PFSK-1 (cell line): ENCODE measurements at regions not wholly inside any gene's neighbourhood (a gene's known extent, or its start where the extent isn't known, plus 50 kb on each side); places are given as distances from the start of the nearest gene placed in this dataset.

Experiments
- FOXP2 ChIP-seq: optimal IDR thresholded peaks from 2 replicates; pipeline ENCODE3; 2011; ENCODE audit warnings: borderline replicate concordance, control low read depth, inconsistent platforms; ENCODE audit not compliant: insufficient read depth; ENCODE audit errors: extremely low read length, extremely low read depth
- POLR2AphosphoS5 ChIP-seq: IDR thresholded peaks from 2 replicates; pipeline ENCODE4 v1.6.1; 2012; ENCODE audit warnings: low read depth, mild to moderate bottlenecking, control low read depth, low read length, moderate library complexity
- REST ChIP-seq, 2 experiments: IDR thresholded peaks; 2 replicates each; pipeline versions ENCODE4 v1.6.1 to v1.8.0; 2011 to 2012; ENCODE audit warnings: low read depth in 2 of 2, low read length in 2 of 2, control low read depth in 1 of 2, inconsistent platforms in 1 of 2, mild to moderate bottlenecking in 1 of 2, moderate library complexity in 1 of 2; ENCODE audit not compliant: insufficient read depth in 1 of 2
- SIN3A ChIP-seq: IDR thresholded peaks from 2 replicates; pipeline ENCODE4 v1.6.1; 2012; ENCODE audit warnings: mild to moderate bottlenecking, low read length, moderate library complexity, borderline replicate concordance; ENCODE audit not compliant: insufficient read depth
- TAF1 ChIP-seq: IDR thresholded peaks from 2 replicates; pipeline ENCODE4 v1.6.1; 2012; ENCODE audit warnings: low read length, control low read depth, borderline replicate concordance; ENCODE audit not compliant: insufficient read depth

- TF ChIP-seq POLR2AphosphoS5 (no peak), FOXP2 (no peak), REST (IDR thresholded peaks at IDR 0.05; ENCODE audit: insufficient read depth in 1 of 2, low read depth in 2 of 2, low read length in 2 of 2) (no peak), TAF1 (no peak), SIN3A (no peak)
These were observed 154.1 kb upstream of the TUT7 start for GRCh38 chr9:86508208-86508903.

GRCh38 chr9:86507212-86507630, 153.0 kb upstream of the TUT7 start:
- TF ChIP-seq FOXP2 (no peak), TAF1 (no peak), POLR2AphosphoS5 (no peak), SIN3A (no peak), REST (IDR thresholded peaks at IDR 0.05; ENCODE audit: insufficient read depth in 1 of 2, low read depth in 2 of 2, low read length in 2 of 2) (no peak)

GRCh38 chr9:86503942-86504341, 149.7 kb upstream of the TUT7 start:
- TF ChIP-seq FOXP2 (no peak), TAF1 (no peak), POLR2AphosphoS5 (no peak)

- TF ChIP-seq SIN3A (no peak), TAF1 (no peak), POLR2AphosphoS5 (no peak), REST (IDR thresholded peaks at IDR 0.05; ENCODE audit: insufficient read depth in 1 of 2, low read depth in 2 of 2, low read length in 2 of 2) (no peak), FOXP2 (no peak)
These were observed 149.1 kb upstream of the TUT7 start for GRCh38 chr9:86503314-86503713.

- TF ChIP-seq SIN3A = no peak
- TF ChIP-seq POLR2AphosphoS5 = no peak
- TF ChIP-seq REST (IDR thresholded peaks at IDR 0.05; ENCODE audit: insufficient read depth in 1 of 2, low read depth in 2 of 2, low read length in 2 of 2) = no peak
- TF ChIP-seq TAF1 = no peak
- TF ChIP-seq FOXP2 = no peak
These were observed 146.6 kb upstream of the TUT7 start for GRCh38 chr9:86500667-86501435.
